H9 (cell line): ENCODE measurements at regions not wholly inside any gene's neighbourhood (a gene's known extent, or its start where the extent isn't known, plus 50 kb on each side); places are given as distances from the start of the nearest gene placed in this dataset.

Source experiments
- DNase-seq: peaks from one replicate; pipeline ENCODE4 v3.0.0-alpha.2; 2017
- H2AFZ ChIP-seq: one replicate; pipeline ENCODE4 v1.6.1; 2013; ENCODE audit warnings: mild to moderate bottlenecking, low read length, control low read depth, moderate library complexity
- H2AK5ac ChIP-seq: 2 replicates; pipeline ENCODE4 v1.6.1; 2013; ENCODE audit warnings: low read length, control low read depth, mixed read lengths; ENCODE audit not compliant: insufficient read length
- H2BK120ac ChIP-seq: one replicate; pipeline ENCODE4 v1.6.1; 2013; ENCODE audit warnings: low read depth, mild to moderate bottlenecking, low read length, control low read depth, inconsistent platforms; ENCODE audit not compliant: poor library complexity, severe bottlenecking
- H2BK12ac ChIP-seq: 2 replicates; pipeline ENCODE4 v1.6.1; 2013; ENCODE audit warnings: low read length, control low read depth, mixed read lengths, low read depth; ENCODE audit not compliant: insufficient read length
- H2BK15ac ChIP-seq: 2 replicates; pipeline ENCODE4 v1.6.1; 2013; ENCODE audit warnings: low read depth, low read length, control low read depth
- H2BK20ac ChIP-seq: one replicate; pipeline ENCODE4 v1.6.1; 2013; ENCODE audit warnings: low read depth, mild to moderate bottlenecking, low read length, control low read depth, inconsistent platforms; ENCODE audit not compliant: poor library complexity, severe bottlenecking
- H2BK5ac ChIP-seq: 2 replicates; pipeline ENCODE4 v1.6.1; 2013; ENCODE audit warnings: low read length, control low read depth, mixed read lengths; ENCODE audit not compliant: insufficient read length
- H3K14ac ChIP-seq: 2 replicates; pipeline ENCODE4 v1.6.1; 2013; ENCODE audit warnings: low read length, control low read depth; ENCODE audit not compliant: insufficient read depth
- H3K18ac ChIP-seq: 2 replicates; pipeline ENCODE4 v1.6.1; 2013; ENCODE audit warnings: low read depth, mild to moderate bottlenecking, mixed read lengths, low read length, control low read depth; ENCODE audit not compliant: insufficient read length
- H3K23ac ChIP-seq: 2 replicates; pipeline ENCODE4 v1.6.1; 2013; ENCODE audit warnings: low read length, control low read depth, mixed read lengths, low read depth; ENCODE audit not compliant: insufficient read length
- H3K23me2 ChIP-seq: 2 replicates; pipeline ENCODE4 v1.6.1; 2013; ENCODE audit warnings: low read depth, mild to moderate bottlenecking, mixed read lengths, low read length, control low read depth; ENCODE audit not compliant: insufficient read length, poor library complexity, severe bottlenecking
- H3K27ac ChIP-seq: 2 replicates; pipeline ENCODE4 v1.5.1; 2013; ENCODE audit warnings: low read length, control low read depth, mixed read lengths, low read depth; ENCODE audit not compliant: insufficient read length
- H3K27me3 ChIP-seq: 2 replicates; pipeline ENCODE4 v1.6.1; 2013; ENCODE audit warnings: low read length, control low read depth, inconsistent platforms; ENCODE audit not compliant: insufficient read depth
- H3K4ac ChIP-seq: 2 replicates; pipeline ENCODE4 v1.6.1; 2013; ENCODE audit warnings: low read depth, mild to moderate bottlenecking, control low read depth, inconsistent platforms, low read length, moderate library complexity
- H3K4me1 ChIP-seq: 2 replicates; pipeline ENCODE4 v1.6.1; 2013; ENCODE audit warnings: low read length, control low read depth, inconsistent platforms; ENCODE audit not compliant: insufficient read depth
- H3K4me2 ChIP-seq: 2 replicates; pipeline ENCODE4 v1.6.1; 2013; ENCODE audit warnings: low read length, control low read depth, mixed read lengths; ENCODE audit not compliant: insufficient read length, insufficient read depth
- H3K56ac ChIP-seq: 2 replicates; pipeline ENCODE4 v1.6.1; 2013; ENCODE audit warnings: low read depth, mild to moderate bottlenecking, mixed read lengths, low read length, control low read depth; ENCODE audit not compliant: insufficient read length
- H3K79me1 ChIP-seq: 2 replicates; pipeline ENCODE4 v1.6.1; 2013; ENCODE audit warnings: low read depth, mild to moderate bottlenecking, moderate library complexity, low read length, control low read depth, inconsistent platforms; ENCODE audit not compliant: insufficient read depth, poor library complexity, severe bottlenecking
- H3K79me2 ChIP-seq: 2 replicates; pipeline ENCODE4 v1.6.1; 2013; ENCODE audit warnings: low read length, control low read depth, inconsistent platforms; ENCODE audit not compliant: insufficient read depth
- H3K9ac ChIP-seq: 2 replicates; pipeline ENCODE4 v1.6.1; 2013; ENCODE audit warnings: low read length, control low read depth, mixed read lengths; ENCODE audit not compliant: insufficient read length; ENCODE audit errors: extremely low read depth
- H3K9me3 ChIP-seq: one replicate; pipeline ENCODE4 v1.6.1; 2013; ENCODE audit warnings: low read depth, low read length, inconsistent platforms; ENCODE audit not compliant: control insufficient read depth
- H3T11ph ChIP-seq: one replicate; pipeline ENCODE4 v1.6.1; 2013; ENCODE audit warnings: mild to moderate bottlenecking, low read length, control low read depth, inconsistent platforms
- H4K20me1 ChIP-seq: one replicate; pipeline ENCODE4 v1.6.1; 2013; ENCODE audit not compliant: control insufficient read depth, insufficient read length, insufficient read depth
- H4K5ac ChIP-seq: 2 replicates; pipeline ENCODE4 v1.6.1; 2013; ENCODE audit warnings: low read depth, mild to moderate bottlenecking, mixed read lengths, low read length, control low read depth; ENCODE audit not compliant: insufficient read length
- H4K8ac ChIP-seq: replicated peaks from 2 replicates; pipeline ENCODE4 v1.6.1; 2013; ENCODE audit warnings: low read length, control low read depth, mixed read lengths, low read depth; ENCODE audit not compliant: insufficient read length
- H4K91ac ChIP-seq: 2 replicates; pipeline ENCODE4 v1.6.1; 2013; ENCODE audit warnings: low read depth, mild to moderate bottlenecking, moderate library complexity, mixed read lengths, low read length, control low read depth; ENCODE audit not compliant: insufficient read length
- H3K27ac Mint-ChIP-seq, 3 experiments: 2 replicates in 2 of 3; 3 replicates in 1 of 3; pipeline ENCODE4 v1.8.0; 2020 to 2021; ENCODE audit warnings: mixed read lengths in 3 of 3, mild to moderate bottlenecking in 1 of 3, moderate library complexity in 1 of 3
- H3K27me3 Mint-ChIP-seq: 2 replicates; pipeline ENCODE4 v1.8.0; 2021; ENCODE audit warnings: low read depth, mild to moderate bottlenecking, moderate library complexity, mixed read lengths
- H3K36me3 Mint-ChIP-seq, 3 experiments: 2 replicates in 2 of 3; 3 replicates in 1 of 3; pipeline ENCODE4 v1.8.0; 2020 to 2021; ENCODE audit warnings: low read depth in 3 of 3, mixed read lengths in 3 of 3; ENCODE audit not compliant: insufficient read depth in 1 of 3
- H3K4me1 Mint-ChIP-seq, 2 experiments: 2 replicates each; pipeline ENCODE4 v1.8.0; 2020; ENCODE audit warnings: mixed read lengths in 2 of 2
- H3K4me3 Mint-ChIP-seq, 2 experiments: 2 replicates in 1 of 2; 3 replicates in 1 of 2; pipeline ENCODE4 v1.8.0; 2020 to 2021; ENCODE audit warnings: mild to moderate bottlenecking in 2 of 2, mixed read lengths in 2 of 2, moderate library complexity in 1 of 2
- H3K9me3 Mint-ChIP-seq, 2 experiments: 2 replicates in 1 of 2; 3 replicates in 1 of 2; pipeline ENCODE4 v1.8.0; 2020; ENCODE audit warnings: mild to moderate bottlenecking in 2 of 2, mixed read lengths in 2 of 2, moderate library complexity in 1 of 2
- WGBS: extraction: QIAGEN DNeasy Blood & Tissue Kit; methylation state at CpG from one replicate; pipeline ENCODE4 v1.1.7; 2013; ENCODE audit warnings: missing lambda C conversion rate, low lambda C conversion rate, mixed read lengths; ENCODE audit not compliant: insufficient read length; ENCODE audit errors: extremely low coverage; 5-methylcytosine and 5-hydroxymethylcytosine counted together
- TF ChIP-seq, protein P1 (sequence below): fragments of 200-600 bp; sonication (generic); conservative IDR thresholded peaks from 3 replicates; pipeline ENCODE4 v1.8.0; 2021; ENCODE audit warnings: antibody characterized with exemption, mild to moderate bottlenecking

DNA sequence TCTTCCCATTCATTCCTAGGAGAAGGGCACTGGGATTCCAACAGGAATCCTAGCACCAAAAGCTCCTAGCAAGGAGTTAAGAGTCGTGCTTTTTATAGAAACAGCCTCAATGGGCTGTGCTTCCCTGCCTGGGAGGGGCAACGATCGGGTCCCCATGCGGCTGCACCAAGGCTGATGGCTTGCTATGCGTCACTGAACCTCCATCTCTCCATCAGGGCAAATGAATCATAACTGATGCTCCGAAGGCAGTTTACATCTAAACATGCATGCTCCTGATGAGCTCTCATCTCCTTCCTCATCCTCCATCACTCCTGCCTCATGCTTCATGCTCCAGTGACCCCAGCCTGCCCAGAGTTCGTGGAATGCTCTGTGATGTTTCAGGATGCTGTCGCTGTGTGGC is 270.5 kb downstream of the FOXL1 start:
- H3K23ac ChIP-seq, result no peak overlapping the region
- TF ChIP-seq, protein P1, sequence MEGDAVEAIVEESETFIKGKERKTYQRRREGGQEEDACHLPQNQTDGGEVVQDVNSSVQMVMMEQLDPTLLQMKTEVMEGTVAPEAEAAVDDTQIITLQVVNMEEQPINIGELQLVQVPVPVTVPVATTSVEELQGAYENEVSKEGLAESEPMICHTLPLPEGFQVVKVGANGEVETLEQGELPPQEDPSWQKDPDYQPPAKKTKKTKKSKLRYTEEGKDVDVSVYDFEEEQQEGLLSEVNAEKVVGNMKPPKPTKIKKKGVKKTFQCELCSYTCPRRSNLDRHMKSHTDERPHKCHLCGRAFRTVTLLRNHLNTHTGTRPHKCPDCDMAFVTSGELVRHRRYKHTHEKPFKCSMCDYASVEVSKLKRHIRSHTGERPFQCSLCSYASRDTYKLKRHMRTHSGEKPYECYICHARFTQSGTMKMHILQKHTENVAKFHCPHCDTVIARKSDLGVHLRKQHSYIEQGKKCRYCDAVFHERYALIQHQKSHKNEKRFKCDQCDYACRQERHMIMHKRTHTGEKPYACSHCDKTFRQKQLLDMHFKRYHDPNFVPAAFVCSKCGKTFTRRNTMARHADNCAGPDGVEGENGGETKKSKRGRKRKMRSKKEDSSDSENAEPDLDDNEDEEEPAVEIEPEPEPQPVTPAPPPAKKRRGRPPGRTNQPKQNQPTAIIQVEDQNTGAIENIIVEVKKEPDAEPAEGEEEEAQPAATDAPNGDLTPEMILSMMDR, result no peak
- no peaks in the 10 kb centered on the region for H4K20me1 ChIP-seq
- no CpG with 5 or more reads among the region's 8 CpGs for WGBS
- no peak overlapping the region for H2AK5ac ChIP-seq
- no peak overlapping the region for H3K9ac ChIP-seq
- Mint-ChIP-seq H3K4me1 (peaks cover 3 to 4% of the 10 kb centered on the region in 2 experiments; a peak in 3 of 4 replicates), H3K27me3 (peaks cover 11% of the 10 kb centered on the region), H3K36me3 (no peaks in the 10 kb centered on the region), H3K9me3 (peaks cover 0 to 1% of the 10 kb centered on the region in 2 experiments; a peak in 1 of 5 replicates), H3K4me3 (no peak overlapping the region), H3K27ac (no peak overlapping the region)
- no peak overlapping the region for H3K14ac ChIP-seq
- H2BK5ac ChIP-seq, result no peak overlapping the region
- no peak overlapping the region for H4K8ac ChIP-seq
- H3K79me2 ChIP-seq, result no peaks in the 10 kb centered on the region
- no peak overlapping the region for H3K4me2 ChIP-seq
- H3K27ac ChIP-seq, result no peak overlapping the region
- H3K56ac ChIP-seq, result no peak overlapping the region
- H3K79me1 ChIP-seq, result no peaks in the 10 kb centered on the region
- H2AFZ ChIP-seq, result no peak overlapping the region
- H3K9me3 ChIP-seq, result no peaks in the 10 kb centered on the region
- no peaks in the 10 kb centered on the region for H3K27me3 ChIP-seq
- no peak for DNase-seq
- no peak overlapping the region for H3K4ac ChIP-seq
- no peaks in the 10 kb centered on the region for H3K4me1 ChIP-seq
- H3T11ph ChIP-seq, result no peak overlapping the region
- no peak overlapping the region for H4K91ac ChIP-seq
- H4K5ac ChIP-seq, result no peak overlapping the region
- no peak overlapping the region for H2BK20ac ChIP-seq
- H3K23me2 ChIP-seq, result no peaks in the 10 kb centered on the region
- no peak overlapping the region for H2BK120ac ChIP-seq
- no peak overlapping the region for H2BK12ac ChIP-seq
- no peak overlapping the region for H3K18ac ChIP-seq
- no peak overlapping the region for H2BK15ac ChIP-seq
